ENCODE measurements at regions not wholly inside any gene's neighbourhood (a gene's known extent, or its start where the extent isn't known, plus 50 kb on each side); places are given as distances from the start of the nearest gene placed in this dataset.

GRCh38 chr9:82331079-82331478, 342.5 kb downstream of the SPATA31D1 start:
- no peaks in the 10 kb centered on the region for H3K79me2 ChIP-seq (ENCODE audit: control insufficient read depth, insufficient read depth, low read length)
- no peak overlapping the region for H3K4me2 ChIP-seq (ENCODE audit: extremely low read depth, insufficient read depth, low read length)
- no peak overlapping the region for H2AFZ ChIP-seq (ENCODE audit: low read length)
- H3K27ac ChIP-seq (ENCODE audit: insufficient read depth, low read length): no peak overlapping the region
- peaks cover 6% of the 10 kb centered on the region for H3K4me1 ChIP-seq (ENCODE audit: control insufficient read depth, extremely low read depth, insufficient read depth, low read length)
- DNase-seq (ENCODE audit: low read depth in 2 of 2): no peak
- H4K20me1 ChIP-seq (ENCODE audit: control insufficient read depth, extremely low read depth, insufficient read depth, low read length): no peaks in the 10 kb centered on the region
- no peak overlapping the region for H3K4me3 ChIP-seq (replicated peaks in 1 of 4; ENCODE audit: control extremely low read depth in 1 of 4, insufficient read depth in 1 of 4, low read depth in 3 of 4, low read length in 4 of 4)
- no peaks in the 10 kb centered on the region for H3K27me3 ChIP-seq (ENCODE audit: control insufficient read depth, insufficient read depth, low read length)
- H3K36me3 ChIP-seq (ENCODE audit: control insufficient read depth, insufficient read depth, low read length): no peaks in the 10 kb centered on the region
- H3K9me3 ChIP-seq (ENCODE audit: control insufficient read depth, insufficient read depth, low read depth, low read length): no peaks in the 10 kb centered on the region
- no peak overlapping the region for H3K9ac ChIP-seq (ENCODE audit: insufficient read depth, low read length)
- TF ChIP-seq EZH2 (IDR thresholded peaks at IDR 0.05; ENCODE audit: low read length, missing control alignments): no peak
- no peak for TF ChIP-seq CTCF (conservative IDR thresholded peaks at IDR 0.05 in 1 of 2, IDR thresholded peaks at IDR 0.05 in 1 of 2; ENCODE audit: low read depth in 1 of 2, low read length in 2 of 2)

GRCh38 chr9:82332018-82332773, 343.6 kb downstream of the SPATA31D1 start:
- peak overlapping the region; percentile 15 for H3K4me2 ChIP-seq (ENCODE audit: extremely low read depth, insufficient read depth, low read length)
- no peaks in the 10 kb centered on the region for H3K27me3 ChIP-seq (ENCODE audit: control insufficient read depth, insufficient read depth, low read length)
- H3K36me3 ChIP-seq (ENCODE audit: control insufficient read depth, insufficient read depth, low read length): no peaks in the 10 kb centered on the region
- no peaks in the 10 kb centered on the region for H3K9me3 ChIP-seq (ENCODE audit: control insufficient read depth, insufficient read depth, low read depth, low read length)
- H3K4me1 ChIP-seq (ENCODE audit: control insufficient read depth, extremely low read depth, insufficient read depth, low read length): peaks cover 6% of the 10 kb centered on the region
- no peak overlapping the region for H3K4me3 ChIP-seq (replicated peaks in 1 of 4; ENCODE audit: control extremely low read depth in 1 of 4, insufficient read depth in 1 of 4, low read depth in 3 of 4, low read length in 4 of 4)
- no peak overlapping the region for H3K9ac ChIP-seq (ENCODE audit: insufficient read depth, low read length)
- H3K79me2 ChIP-seq (ENCODE audit: control insufficient read depth, insufficient read depth, low read length): no peaks in the 10 kb centered on the region
- DNase-seq (ENCODE audit: low read depth in 2 of 2): peak; percentile 30 to 97
- no peak overlapping the region for H2AFZ ChIP-seq (ENCODE audit: low read length)
- no peak overlapping the region for H3K27ac ChIP-seq (ENCODE audit: insufficient read depth, low read length)
- TF ChIP-seq EZH2 (IDR thresholded peaks at IDR 0.05; ENCODE audit: low read length, missing control alignments) (no peak), CTCF (conservative IDR thresholded peaks at IDR 0.05 in 1 of 2, IDR thresholded peaks at IDR 0.05 in 1 of 2; ENCODE audit: low read depth in 1 of 2, low read length in 2 of 2) (no peak)
- H4K20me1 ChIP-seq (ENCODE audit: control insufficient read depth, extremely low read depth, insufficient read depth, low read length): no peaks in the 10 kb centered on the region

- no peak overlapping the region for H2AFZ ChIP-seq (ENCODE audit: low read length)
- H3K4me3 ChIP-seq (replicated peaks in 1 of 4; ENCODE audit: control extremely low read depth in 1 of 4, insufficient read depth in 1 of 4, low read depth in 3 of 4, low read length in 4 of 4): no peak overlapping the region
- peaks cover 6% of the 10 kb centered on the region for H3K4me1 ChIP-seq (ENCODE audit: control insufficient read depth, extremely low read depth, insufficient read depth, low read length)
- no peaks in the 10 kb centered on the region for H3K27me3 ChIP-seq (ENCODE audit: control insufficient read depth, insufficient read depth, low read length)
- TF ChIP-seq EZH2 (IDR thresholded peaks at IDR 0.05; ENCODE audit: low read length, missing control alignments): no peak
- no peak for TF ChIP-seq CTCF (conservative IDR thresholded peaks at IDR 0.05 in 1 of 2, IDR thresholded peaks at IDR 0.05 in 1 of 2; ENCODE audit: low read depth in 1 of 2, low read length in 2 of 2)
- no peak overlapping the region for H3K27ac ChIP-seq (ENCODE audit: insufficient read depth, low read length)
- no peaks in the 10 kb centered on the region for H3K79me2 ChIP-seq (ENCODE audit: control insufficient read depth, insufficient read depth, low read length)
- H3K9me3 ChIP-seq (ENCODE audit: control insufficient read depth, insufficient read depth, low read depth, low read length): no peaks in the 10 kb centered on the region
- H3K36me3 ChIP-seq (ENCODE audit: control insufficient read depth, insufficient read depth, low read length): no peaks in the 10 kb centered on the region
- H3K4me2 ChIP-seq (ENCODE audit: extremely low read depth, insufficient read depth, low read length): no peak overlapping the region
- peak in 1 of 2 donors; percentile 33 for DNase-seq (ENCODE audit: low read depth in 2 of 2)
- no peak overlapping the region for H3K9ac ChIP-seq (ENCODE audit: insufficient read depth, low read length)
- no peaks in the 10 kb centered on the region for H4K20me1 ChIP-seq (ENCODE audit: control insufficient read depth, extremely low read depth, insufficient read depth, low read length)
Measured at GRCh38 chr9:82332774-82333152, 344.2 kb downstream of the SPATA31D1 start.
